ENCODE measurements at regions not wholly inside any gene's neighbourhood (a gene's known extent, or its start where the extent isn't known, plus 50 kb on each side); places are given as distances from the start of the nearest gene placed in this dataset.

GRCh38 chr1:59057211-59057694 is 239.6 kb upstream of the FGGY start:
- H3K9me3 ChIP-seq (ENCODE audit: severe bottlenecking) = no peaks in the 10 kb centered on the region
- no peak overlapping the region for H3K27ac ChIP-seq
- H3K36me3 ChIP-seq = no peaks in the 10 kb centered on the region
- TF ChIP-seq CTCF (IDR thresholded peaks at IDR 0.05; ENCODE audit: low read depth, low read length) = no peak
- no peak for DNase-seq
- H3K4me3 ChIP-seq (ENCODE audit: low read depth, low read length) = no peak overlapping the region
- H3K27me3 ChIP-seq (ENCODE audit: insufficient read depth, low read depth, severe bottlenecking) = no peaks in the 10 kb centered on the region

- no peaks in the 10 kb centered on the region for H3K36me3 ChIP-seq
- H3K27ac ChIP-seq = no peak overlapping the region
- H3K27me3 ChIP-seq (ENCODE audit: insufficient read depth, low read depth, severe bottlenecking) = no peaks in the 10 kb centered on the region
- no peak for DNase-seq
- no peaks in the 10 kb centered on the region for H3K9me3 ChIP-seq (ENCODE audit: severe bottlenecking)
- no peak for TF ChIP-seq CTCF (IDR thresholded peaks at IDR 0.05; ENCODE audit: low read depth, low read length)
- H3K4me3 ChIP-seq (ENCODE audit: low read depth, low read length) = no peak overlapping the region
Measured at GRCh38 chr1:59057796-59058195, 239.1 kb upstream of the FGGY start.

- Histone ChIP-seq H3K27ac (no peak overlapping the region), H3K4me3 (ENCODE audit: low read depth, low read length) (no peak overlapping the region), H3K9me3 (ENCODE audit: severe bottlenecking) (no peaks in the 10 kb centered on the region), H3K27me3 (ENCODE audit: insufficient read depth, low read depth, severe bottlenecking) (no peaks in the 10 kb centered on the region), H3K36me3 (no peaks in the 10 kb centered on the region)
- no peak for TF ChIP-seq CTCF (IDR thresholded peaks at IDR 0.05; ENCODE audit: low read depth, low read length)
- no peak for DNase-seq
Measured at GRCh38 chr1:59058665-59059439, 238.0 kb upstream of the FGGY start.

- no peak overlapping the region for H3K27ac ChIP-seq
- no peaks in the 10 kb centered on the region for H3K36me3 ChIP-seq
- no peak for TF ChIP-seq CTCF (IDR thresholded peaks at IDR 0.05; ENCODE audit: low read depth, low read length)
- H3K27me3 ChIP-seq (ENCODE audit: insufficient read depth, low read depth, severe bottlenecking) = no peaks in the 10 kb centered on the region
- H3K9me3 ChIP-seq (ENCODE audit: severe bottlenecking) = no peaks in the 10 kb centered on the region
- H3K4me3 ChIP-seq (ENCODE audit: low read depth, low read length) = no peak overlapping the region
- DNase-seq = no peak
Measured at GRCh38 chr1:59061876-59062275, 235.0 kb upstream of the FGGY start.

GRCh38 chr1:59062743-59063142 is 234.2 kb upstream of the FGGY start:
- no peaks in the 10 kb centered on the region for H3K36me3 ChIP-seq
- H3K27ac ChIP-seq = no peak overlapping the region
- H3K27me3 ChIP-seq (ENCODE audit: insufficient read depth, low read depth, severe bottlenecking) = no peaks in the 10 kb centered on the region
- H3K4me3 ChIP-seq (ENCODE audit: low read depth, low read length) = no peak overlapping the region
- no peaks in the 10 kb centered on the region for H3K9me3 ChIP-seq (ENCODE audit: severe bottlenecking)
- DNase-seq = no peak
- TF ChIP-seq CTCF (IDR thresholded peaks at IDR 0.05; ENCODE audit: low read depth, low read length) = no peak

- Histone ChIP-seq H3K27ac (no peak overlapping the region), H3K36me3 (no peaks in the 10 kb centered on the region), H3K4me3 (ENCODE audit: low read depth, low read length) (no peak overlapping the region), H3K27me3 (ENCODE audit: insufficient read depth, low read depth, severe bottlenecking) (no peaks in the 10 kb centered on the region), H3K9me3 (ENCODE audit: severe bottlenecking) (no peaks in the 10 kb centered on the region)
- DNase-seq = no peak
- TF ChIP-seq CTCF (IDR thresholded peaks at IDR 0.05; ENCODE audit: low read depth, low read length) = no peak
Measured at GRCh38 chr1:59063501-59063900, 233.4 kb upstream of the FGGY start.
